H9 (cell line): ENCODE measurements at regions not wholly inside any gene's neighbourhood (a gene's known extent, or its start where the extent isn't known, plus 50 kb on each side); places are given as distances from the start of the nearest gene placed in this dataset.

ENCODE experiments used
- DNase-seq: peaks from one replicate; pipeline ENCODE4 v3.0.0-alpha.2; 2017
- H2AFZ ChIP-seq: one replicate; pipeline ENCODE4 v1.6.1; 2013; ENCODE audit warnings: mild to moderate bottlenecking, low read length, control low read depth, moderate library complexity
- H2AK5ac ChIP-seq: 2 replicates; pipeline ENCODE4 v1.6.1; 2013; ENCODE audit warnings: low read length, control low read depth, mixed read lengths; ENCODE audit not compliant: insufficient read length
- H2BK120ac ChIP-seq: one replicate; pipeline ENCODE4 v1.6.1; 2013; ENCODE audit warnings: low read depth, mild to moderate bottlenecking, low read length, control low read depth, inconsistent platforms; ENCODE audit not compliant: poor library complexity, severe bottlenecking
- H2BK12ac ChIP-seq: 2 replicates; pipeline ENCODE4 v1.6.1; 2013; ENCODE audit warnings: low read length, control low read depth, mixed read lengths, low read depth; ENCODE audit not compliant: insufficient read length
- H2BK15ac ChIP-seq: 2 replicates; pipeline ENCODE4 v1.6.1; 2013; ENCODE audit warnings: low read depth, low read length, control low read depth
- H2BK20ac ChIP-seq: one replicate; pipeline ENCODE4 v1.6.1; 2013; ENCODE audit warnings: low read depth, mild to moderate bottlenecking, low read length, control low read depth, inconsistent platforms; ENCODE audit not compliant: poor library complexity, severe bottlenecking
- H2BK5ac ChIP-seq: 2 replicates; pipeline ENCODE4 v1.6.1; 2013; ENCODE audit warnings: low read length, control low read depth, mixed read lengths; ENCODE audit not compliant: insufficient read length
- H3K14ac ChIP-seq: 2 replicates; pipeline ENCODE4 v1.6.1; 2013; ENCODE audit warnings: low read length, control low read depth; ENCODE audit not compliant: insufficient read depth
- H3K18ac ChIP-seq: 2 replicates; pipeline ENCODE4 v1.6.1; 2013; ENCODE audit warnings: low read depth, mild to moderate bottlenecking, mixed read lengths, low read length, control low read depth; ENCODE audit not compliant: insufficient read length
- H3K23ac ChIP-seq: 2 replicates; pipeline ENCODE4 v1.6.1; 2013; ENCODE audit warnings: low read length, control low read depth, mixed read lengths, low read depth; ENCODE audit not compliant: insufficient read length
- H3K23me2 ChIP-seq: 2 replicates; pipeline ENCODE4 v1.6.1; 2013; ENCODE audit warnings: low read depth, mild to moderate bottlenecking, mixed read lengths, low read length, control low read depth; ENCODE audit not compliant: insufficient read length, poor library complexity, severe bottlenecking
- H3K27ac ChIP-seq: 2 replicates; pipeline ENCODE4 v1.5.1; 2013; ENCODE audit warnings: low read length, control low read depth, mixed read lengths, low read depth; ENCODE audit not compliant: insufficient read length
- H3K27me3 ChIP-seq: 2 replicates; pipeline ENCODE4 v1.6.1; 2013; ENCODE audit warnings: low read length, control low read depth, inconsistent platforms; ENCODE audit not compliant: insufficient read depth
- H3K4ac ChIP-seq: 2 replicates; pipeline ENCODE4 v1.6.1; 2013; ENCODE audit warnings: low read depth, mild to moderate bottlenecking, control low read depth, inconsistent platforms, low read length, moderate library complexity
- H3K4me1 ChIP-seq: 2 replicates; pipeline ENCODE4 v1.6.1; 2013; ENCODE audit warnings: low read length, control low read depth, inconsistent platforms; ENCODE audit not compliant: insufficient read depth
- H3K4me2 ChIP-seq: 2 replicates; pipeline ENCODE4 v1.6.1; 2013; ENCODE audit warnings: low read length, control low read depth, mixed read lengths; ENCODE audit not compliant: insufficient read length, insufficient read depth
- H3K56ac ChIP-seq: 2 replicates; pipeline ENCODE4 v1.6.1; 2013; ENCODE audit warnings: low read depth, mild to moderate bottlenecking, mixed read lengths, low read length, control low read depth; ENCODE audit not compliant: insufficient read length
- H3K79me1 ChIP-seq: 2 replicates; pipeline ENCODE4 v1.6.1; 2013; ENCODE audit warnings: low read depth, mild to moderate bottlenecking, moderate library complexity, low read length, control low read depth, inconsistent platforms; ENCODE audit not compliant: insufficient read depth, poor library complexity, severe bottlenecking
- H3K79me2 ChIP-seq: 2 replicates; pipeline ENCODE4 v1.6.1; 2013; ENCODE audit warnings: low read length, control low read depth, inconsistent platforms; ENCODE audit not compliant: insufficient read depth
- H3K9ac ChIP-seq: 2 replicates; pipeline ENCODE4 v1.6.1; 2013; ENCODE audit warnings: low read length, control low read depth, mixed read lengths; ENCODE audit not compliant: insufficient read length; ENCODE audit errors: extremely low read depth
- H3K9me3 ChIP-seq: one replicate; pipeline ENCODE4 v1.6.1; 2013; ENCODE audit warnings: low read depth, low read length, inconsistent platforms; ENCODE audit not compliant: control insufficient read depth
- H3T11ph ChIP-seq: one replicate; pipeline ENCODE4 v1.6.1; 2013; ENCODE audit warnings: mild to moderate bottlenecking, low read length, control low read depth, inconsistent platforms
- H4K20me1 ChIP-seq: one replicate; pipeline ENCODE4 v1.6.1; 2013; ENCODE audit not compliant: control insufficient read depth, insufficient read length, insufficient read depth
- H4K5ac ChIP-seq: 2 replicates; pipeline ENCODE4 v1.6.1; 2013; ENCODE audit warnings: low read depth, mild to moderate bottlenecking, mixed read lengths, low read length, control low read depth; ENCODE audit not compliant: insufficient read length
- H4K8ac ChIP-seq: replicated peaks from 2 replicates; pipeline ENCODE4 v1.6.1; 2013; ENCODE audit warnings: low read length, control low read depth, mixed read lengths, low read depth; ENCODE audit not compliant: insufficient read length
- H4K91ac ChIP-seq: 2 replicates; pipeline ENCODE4 v1.6.1; 2013; ENCODE audit warnings: low read depth, mild to moderate bottlenecking, moderate library complexity, mixed read lengths, low read length, control low read depth; ENCODE audit not compliant: insufficient read length
- H3K27ac Mint-ChIP-seq, 3 experiments: 2 replicates in 2 of 3; 3 replicates in 1 of 3; pipeline ENCODE4 v1.8.0; 2020 to 2021; ENCODE audit warnings: mixed read lengths in 3 of 3, mild to moderate bottlenecking in 1 of 3, moderate library complexity in 1 of 3
- H3K27me3 Mint-ChIP-seq: 2 replicates; pipeline ENCODE4 v1.8.0; 2021; ENCODE audit warnings: low read depth, mild to moderate bottlenecking, moderate library complexity, mixed read lengths
- H3K36me3 Mint-ChIP-seq, 3 experiments: 2 replicates in 2 of 3; 3 replicates in 1 of 3; pipeline ENCODE4 v1.8.0; 2020 to 2021; ENCODE audit warnings: low read depth in 3 of 3, mixed read lengths in 3 of 3; ENCODE audit not compliant: insufficient read depth in 1 of 3
- H3K4me1 Mint-ChIP-seq, 2 experiments: 2 replicates each; pipeline ENCODE4 v1.8.0; 2020; ENCODE audit warnings: mixed read lengths in 2 of 2
- H3K4me3 Mint-ChIP-seq, 2 experiments: 2 replicates in 1 of 2; 3 replicates in 1 of 2; pipeline ENCODE4 v1.8.0; 2020 to 2021; ENCODE audit warnings: mild to moderate bottlenecking in 2 of 2, mixed read lengths in 2 of 2, moderate library complexity in 1 of 2
- H3K9me3 Mint-ChIP-seq, 2 experiments: 2 replicates in 1 of 2; 3 replicates in 1 of 2; pipeline ENCODE4 v1.8.0; 2020; ENCODE audit warnings: mild to moderate bottlenecking in 2 of 2, mixed read lengths in 2 of 2, moderate library complexity in 1 of 2
- WGBS: extraction: QIAGEN DNeasy Blood & Tissue Kit; methylation state at CpG from one replicate; pipeline ENCODE4 v1.1.7; 2013; ENCODE audit warnings: missing lambda C conversion rate, low lambda C conversion rate, mixed read lengths; ENCODE audit not compliant: insufficient read length; ENCODE audit errors: extremely low coverage; 5-methylcytosine and 5-hydroxymethylcytosine counted together
- TF ChIP-seq, protein P1 (sequence below): fragments of 200-600 bp; sonication (generic); conservative IDR thresholded peaks from 3 replicates; pipeline ENCODE4 v1.8.0; 2021; ENCODE audit warnings: antibody characterized with exemption, mild to moderate bottlenecking

DNA sequence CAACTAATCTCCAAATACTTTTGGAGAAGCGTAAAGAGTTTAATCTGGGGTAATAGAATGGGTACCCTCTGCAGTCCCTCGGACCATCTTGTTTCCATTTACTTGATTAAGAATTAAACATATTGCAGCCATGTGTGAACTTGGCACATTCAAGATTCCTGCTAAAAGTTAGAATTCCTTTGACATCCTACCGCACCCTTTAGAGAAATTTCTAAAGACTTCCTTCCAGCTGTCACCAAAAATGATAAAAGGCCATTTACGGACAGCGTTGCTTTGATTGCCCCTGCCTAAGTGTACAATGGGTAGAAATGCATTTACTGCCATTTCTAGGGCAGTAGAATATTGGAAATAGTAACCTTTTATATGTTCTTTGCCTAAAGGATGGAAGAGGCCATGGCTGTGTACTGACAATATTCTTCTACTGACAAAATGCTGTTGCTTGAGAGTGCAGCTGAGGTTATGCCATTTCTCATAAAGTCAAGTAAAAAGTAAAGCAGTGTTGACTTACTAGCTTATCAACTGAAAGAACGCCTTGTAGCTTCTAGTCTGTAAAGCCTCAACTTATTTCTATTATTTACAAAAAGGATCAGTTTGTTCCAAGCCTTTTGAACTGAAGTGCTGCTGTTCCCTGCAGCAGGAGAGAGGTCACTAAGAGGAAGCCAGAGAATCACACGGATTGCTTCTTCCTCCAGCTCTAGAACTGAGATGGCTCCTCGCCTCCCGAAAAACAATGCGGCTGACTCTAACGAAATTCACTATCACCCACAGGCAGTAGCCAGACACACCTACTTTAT, 139.8 kb upstream of the BASP1 start:
- whole genome bisulfite sequencing = no CpG with 5 or more reads among the region's 11 CpGs
- H2AFZ ChIP-seq = no peak overlapping the region

More for the DNA sequence above, 139.8 kb upstream of the BASP1 start:
- TF ChIP-seq, protein P1, sequence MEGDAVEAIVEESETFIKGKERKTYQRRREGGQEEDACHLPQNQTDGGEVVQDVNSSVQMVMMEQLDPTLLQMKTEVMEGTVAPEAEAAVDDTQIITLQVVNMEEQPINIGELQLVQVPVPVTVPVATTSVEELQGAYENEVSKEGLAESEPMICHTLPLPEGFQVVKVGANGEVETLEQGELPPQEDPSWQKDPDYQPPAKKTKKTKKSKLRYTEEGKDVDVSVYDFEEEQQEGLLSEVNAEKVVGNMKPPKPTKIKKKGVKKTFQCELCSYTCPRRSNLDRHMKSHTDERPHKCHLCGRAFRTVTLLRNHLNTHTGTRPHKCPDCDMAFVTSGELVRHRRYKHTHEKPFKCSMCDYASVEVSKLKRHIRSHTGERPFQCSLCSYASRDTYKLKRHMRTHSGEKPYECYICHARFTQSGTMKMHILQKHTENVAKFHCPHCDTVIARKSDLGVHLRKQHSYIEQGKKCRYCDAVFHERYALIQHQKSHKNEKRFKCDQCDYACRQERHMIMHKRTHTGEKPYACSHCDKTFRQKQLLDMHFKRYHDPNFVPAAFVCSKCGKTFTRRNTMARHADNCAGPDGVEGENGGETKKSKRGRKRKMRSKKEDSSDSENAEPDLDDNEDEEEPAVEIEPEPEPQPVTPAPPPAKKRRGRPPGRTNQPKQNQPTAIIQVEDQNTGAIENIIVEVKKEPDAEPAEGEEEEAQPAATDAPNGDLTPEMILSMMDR = no peak
- Histone ChIP-seq H3K27ac (no peak overlapping the region), H4K5ac (no peak overlapping the region), H2BK120ac (no peak overlapping the region), H4K8ac (no peak overlapping the region), H3K9me3 (no peaks in the 10 kb centered on the region), H3K23ac (no peak overlapping the region), H3K9ac (no peak overlapping the region), H3K14ac (no peak overlapping the region), H3K56ac (no peak overlapping the region), H3K79me2 (no peaks in the 10 kb centered on the region), H4K20me1 (no peaks in the 10 kb centered on the region), H2BK5ac (no peak overlapping the region), H3K79me1 (no peaks in the 10 kb centered on the region), H3K4me1 (no peaks in the 10 kb centered on the region), H3K4ac (no peak overlapping the region), H3K18ac (no peak overlapping the region), H3K27me3 (no peaks in the 10 kb centered on the region), H3K23me2 (no peaks in the 10 kb centered on the region), H2BK20ac (no peak overlapping the region), H2AK5ac (no peak overlapping the region), H2BK15ac (no peak overlapping the region), H3T11ph (no peak overlapping the region), H2BK12ac (no peak overlapping the region), H3K4me2 (no peak overlapping the region), H4K91ac (no peak overlapping the region)
- Mint-ChIP-seq H3K9me3 (no peaks in the 10 kb centered on the region), H3K27me3 (no peaks in the 10 kb centered on the region; the same call in 1 of the 2 replicates), H3K36me3 (no peaks in the 10 kb centered on the region), H3K4me3 (no peak overlapping the region), H3K27ac (peak overlapping the region in 1 of 3 experiments; percentile 54; a peak in 1 of 7 replicates), H3K4me1 (no peaks in the 10 kb centered on the region)
- DNase-seq = no peak
